Kidney (tissue), 13 donors: ENCODE measurements at regions not wholly inside any gene's neighbourhood (a gene's known extent, or its start where the extent isn't known, plus 50 kb on each side); places are given as distances from the start of the nearest gene placed in this dataset.

Source experiments
- DNase-seq, 5 donors: peaks; one replicate each; pipeline ENCODE4 v3.0.0-alpha.2; 2013 to 2020
- FAIRE-seq: peaks from 2 replicates; lab custom pipeline; 2012; peaks lifted over from hg19 to GRCh38; lab: Jason Lieb, UNC
- H3K27ac ChIP-seq, 2 donors: one replicate each; pipeline ENCODE4 v1.7.0; 2013; ENCODE audit warnings: low read depth in 2 of 2, low read length in 2 of 2, inconsistent platforms in 1 of 2
- H3K27me3 ChIP-seq: one replicate; pipeline ENCODE4 v1.7.1; 2013; ENCODE audit warnings: low read length, inconsistent platforms; ENCODE audit not compliant: control insufficient read depth, insufficient read depth
- H3K36me3 ChIP-seq, 3 donors: one replicate each; pipeline versions ENCODE4 v1.7.0 to v1.7.1; 2013; ENCODE audit warnings: low read length in 3 of 3, control low read depth in 1 of 3, inconsistent platforms in 1 of 3; ENCODE audit not compliant: insufficient read depth in 3 of 3, control insufficient read depth in 2 of 3
- H3K4me1 ChIP-seq, 3 donors: one replicate each; pipeline versions ENCODE4 v1.7.0 to v1.7.1; 2013; ENCODE audit warnings: low read length in 3 of 3, inconsistent platforms in 1 of 3, low read depth in 1 of 3; ENCODE audit not compliant: control insufficient read depth in 2 of 3, insufficient read depth in 2 of 3
- H3K4me3 ChIP-seq, 3 donors: one replicate each; pipeline versions ENCODE4 v1.7.0 to v1.8.1; 2013; ENCODE audit warnings: low read length in 3 of 3, control low read depth in 1 of 3, inconsistent platforms in 1 of 3
- H3K9ac ChIP-seq, 3 donors: one replicate each; pipeline versions ENCODE4 v1.7.0 to v1.7.1; 2013; ENCODE audit warnings: low read length in 3 of 3, control low read depth in 1 of 3, inconsistent platforms in 1 of 3
- H3K9me3 ChIP-seq, 3 donors: one replicate each; pipeline versions ENCODE4 v1.7.0 to v1.7.1; 2013; ENCODE audit warnings: low read length in 3 of 3, control low read depth in 1 of 3, inconsistent platforms in 1 of 3; ENCODE audit not compliant: control insufficient read depth in 2 of 3, insufficient read depth in 1 of 3
- CTCF ChIP-seq: IDR thresholded peaks from 3 replicates; pipeline ENCODE4 v1.5.1; 2012; ENCODE audit warnings: mild to moderate bottlenecking, moderate library complexity, borderline replicate concordance; ENCODE audit not compliant: insufficient read depth; ENCODE audit errors: extremely low read depth
- intact Hi-C: fragments of 100-400 bp; cut with DNase I; formaldehyde crosslinking; loops from one replicate; pipeline ENCODE4 v1.11.1; 2022
- donor health status: control.
- donor health status: control.
- donor health status: control.
- donor health status: control.
- donor health status: control.
- donor health status: DM: yes; HTN: yes; CAD: no.
- donor health status: Normal renal cell carcinoma (clear cell type).

GRCh38 chr5:2093859-2094615 is 211.3 kb upstream of the IRX4 start:
- DNase-seq (no peak), FAIRE-seq (no peak)
- Histone ChIP-seq H3K4me1 (no peaks in the 10 kb centered on the region), H3K27me3 (no peaks in the 10 kb centered on the region), H3K27ac (peak overlapping the region in 1 of 2 donors; percentile 43), H3K9me3 (no peaks in the 10 kb centered on the region), H3K36me3 (no peaks in the 10 kb centered on the region), H3K4me3 (no peak overlapping the region), H3K9ac (no peak overlapping the region)
- intact Hi-C loops = no loop called here
- no peak for TF ChIP-seq CTCF

GRCh38 chr5:2091921-2092320 is 209.2 kb upstream of the IRX4 start:
- H3K27me3 ChIP-seq = no peaks in the 10 kb centered on the region
- FAIRE-seq (no peak), DNase-seq (no peak)
- no peak for TF ChIP-seq CTCF
- intact Hi-C loops = no loop called here
- no peaks in the 10 kb centered on the region for H3K4me1 ChIP-seq
- no peak overlapping the region for H3K27ac ChIP-seq
- H3K9me3 ChIP-seq = no peaks in the 10 kb centered on the region
- no peaks in the 10 kb centered on the region for H3K36me3 ChIP-seq
- H3K9ac ChIP-seq = no peak overlapping the region
- H3K4me3 ChIP-seq = no peak overlapping the region

- DNase-seq (no peak), FAIRE-seq (no peak)
- no peaks in the 10 kb centered on the region for H3K9me3 ChIP-seq
- H3K4me3 ChIP-seq = no peak overlapping the region
- intact Hi-C loops = no loop called here
- no peak for TF ChIP-seq CTCF
- H3K27me3 ChIP-seq = no peaks in the 10 kb centered on the region
- H3K36me3 ChIP-seq = no peaks in the 10 kb centered on the region
- no peak overlapping the region for H3K9ac ChIP-seq
- no peaks in the 10 kb centered on the region for H3K4me1 ChIP-seq
- H3K27ac ChIP-seq = no peak overlapping the region
Observed at GRCh38 chr5:2087980-2088379, 205.3 kb upstream of the IRX4 start.
